Testis (tissue), 2 donors: ENCODE measurements at regions not wholly inside any gene's neighbourhood (a gene's known extent, or its start where the extent isn't known, plus 50 kb on each side); places are given as distances from the start of the nearest gene placed in this dataset.

Experiments used
- DNase-seq: peaks from one replicate; pipeline ENCODE4 v3.0.0-alpha.2; 2019
- H3K27ac ChIP-seq, 2 donors: fragments of 200-600 bp; sonication (generic); one replicate each; pipeline ENCODE4 v1.5.1; 2019
- H3K27me3 ChIP-seq: fragments of 200-600 bp; sonication (generic); one replicate; pipeline ENCODE4 v1.5.1; 2019
- H3K36me3 ChIP-seq: fragments of 200-600 bp; sonication (generic); one replicate; pipeline ENCODE4 v1.5.1; 2017; ENCODE audit warnings: low read depth; ENCODE audit errors: missing control alignments
- H3K4me1 ChIP-seq: fragments of 200-600 bp; sonication (generic); one replicate; pipeline ENCODE4 v1.5.1; 2019
- H3K4me3 ChIP-seq, 2 donors: fragments of 200-600 bp; sonication (generic); one replicate each; pipeline ENCODE4 v1.5.1; 2017 to 2019
- H3K9me3 ChIP-seq: fragments of 200-600 bp; sonication (generic); one replicate; pipeline ENCODE4 v1.5.1; 2017
- POLR2A ChIP-seq: fragments of 450-650 bp; IDR thresholded peaks from one replicate; pipeline ENCODE4 v1.6.1; 2017; ENCODE audit warnings: antibody characterized with exemption, mild to moderate bottlenecking, moderate library complexity
- WGBS, 2 donors: methylation state at CpG; one replicate each; pipeline ENCODE4 v1.1.5; 2018; 5-methylcytosine and 5-hydroxymethylcytosine counted together
- intact Hi-C: fragments of 100-400 bp; cut with DNase I; formaldehyde crosslinking; loops from one replicate; pipeline ENCODE4 v1.15.1; 2023; ENCODE audit warnings: low total_unique reads
- TF ChIP-seq, protein P1 (sequence below), 3 experiments: fragments of 450-650 bp in 2 of 3; fragments of 200-600 bp in 1 of 3; sonication (generic) in 1 of 3; IDR thresholded peaks; one replicate each; pipeline ENCODE4 v1.5.1; 2016 to 2019; ENCODE audit warnings: antibody characterized with exemption in 3 of 3, mild to moderate bottlenecking in 2 of 3, moderate library complexity in 1 of 3

DNA sequence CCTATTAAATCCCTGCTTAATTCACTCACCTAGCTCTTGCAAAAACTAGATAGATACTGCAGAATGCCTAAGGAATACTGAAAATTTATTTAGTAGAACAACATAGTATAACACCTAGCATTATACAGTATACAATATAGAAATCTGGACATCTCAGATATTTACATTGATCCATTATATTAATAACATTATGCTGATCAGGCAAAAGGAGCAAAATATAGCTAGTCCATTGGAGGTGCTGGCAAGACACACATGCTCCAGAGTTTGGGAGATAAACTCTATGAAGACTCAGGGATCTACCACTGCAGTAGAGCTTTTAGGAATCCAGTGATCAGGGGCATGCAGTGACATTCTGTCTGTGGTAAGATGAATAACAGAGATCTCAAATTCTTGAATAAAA lies 357.6 kb downstream of the TBC1D4 start:
- no peak overlapping the region for H3K27ac ChIP-seq
- TF ChIP-seq, protein P1, sequence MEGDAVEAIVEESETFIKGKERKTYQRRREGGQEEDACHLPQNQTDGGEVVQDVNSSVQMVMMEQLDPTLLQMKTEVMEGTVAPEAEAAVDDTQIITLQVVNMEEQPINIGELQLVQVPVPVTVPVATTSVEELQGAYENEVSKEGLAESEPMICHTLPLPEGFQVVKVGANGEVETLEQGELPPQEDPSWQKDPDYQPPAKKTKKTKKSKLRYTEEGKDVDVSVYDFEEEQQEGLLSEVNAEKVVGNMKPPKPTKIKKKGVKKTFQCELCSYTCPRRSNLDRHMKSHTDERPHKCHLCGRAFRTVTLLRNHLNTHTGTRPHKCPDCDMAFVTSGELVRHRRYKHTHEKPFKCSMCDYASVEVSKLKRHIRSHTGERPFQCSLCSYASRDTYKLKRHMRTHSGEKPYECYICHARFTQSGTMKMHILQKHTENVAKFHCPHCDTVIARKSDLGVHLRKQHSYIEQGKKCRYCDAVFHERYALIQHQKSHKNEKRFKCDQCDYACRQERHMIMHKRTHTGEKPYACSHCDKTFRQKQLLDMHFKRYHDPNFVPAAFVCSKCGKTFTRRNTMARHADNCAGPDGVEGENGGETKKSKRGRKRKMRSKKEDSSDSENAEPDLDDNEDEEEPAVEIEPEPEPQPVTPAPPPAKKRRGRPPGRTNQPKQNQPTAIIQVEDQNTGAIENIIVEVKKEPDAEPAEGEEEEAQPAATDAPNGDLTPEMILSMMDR (IDR thresholded peaks at IDR 0.05), result no peak
- no peak for TF ChIP-seq POLR2A
- H3K27me3 ChIP-seq, result no peaks in the 10 kb centered on the region
- intact Hi-C loops, result no loop called here
- no peaks in the 10 kb centered on the region for H3K4me1 ChIP-seq
- H3K9me3 ChIP-seq, result no peaks in the 10 kb centered on the region
- no peaks in the 10 kb centered on the region for H3K36me3 ChIP-seq
- DNase-seq, result no peak
- no peak overlapping the region for H3K4me3 ChIP-seq

DNA sequence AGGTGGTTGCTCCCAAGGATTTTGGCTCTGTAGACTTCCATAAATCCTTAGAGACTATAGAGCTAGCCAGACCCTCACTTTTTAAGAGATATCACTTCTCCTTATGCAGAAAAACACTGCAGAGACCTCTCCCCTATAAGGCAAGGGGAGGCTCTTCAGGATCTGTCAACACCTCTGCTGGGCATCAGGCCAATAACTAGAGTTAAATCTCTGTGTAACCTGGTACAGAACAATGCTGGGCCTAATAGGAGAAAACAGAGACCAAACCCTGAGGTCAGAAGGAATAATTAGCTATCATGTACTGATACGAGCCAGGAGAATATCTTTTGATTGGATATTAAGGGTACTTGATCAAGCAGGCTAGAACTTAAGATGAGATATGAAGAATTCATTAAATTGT lies 358.5 kb downstream of the TBC1D4 start:
- H3K27me3 ChIP-seq, result no peaks in the 10 kb centered on the region
- no peak overlapping the region for H3K4me3 ChIP-seq
- H3K9me3 ChIP-seq, result no peaks in the 10 kb centered on the region
- no peaks in the 10 kb centered on the region for H3K36me3 ChIP-seq
- intact Hi-C loops, result no loop called here
- no peaks in the 10 kb centered on the region for H3K4me1 ChIP-seq
- TF ChIP-seq, protein P1 (IDR thresholded peaks at IDR 0.05), result no peak
- no peak for TF ChIP-seq POLR2A
- DNase-seq, result no peak
- WGBS, 2 donors, result 89 to 94% methylated on average over 1 of the region's 1 CpG
- no peak overlapping the region for H3K27ac ChIP-seq

DNA sequence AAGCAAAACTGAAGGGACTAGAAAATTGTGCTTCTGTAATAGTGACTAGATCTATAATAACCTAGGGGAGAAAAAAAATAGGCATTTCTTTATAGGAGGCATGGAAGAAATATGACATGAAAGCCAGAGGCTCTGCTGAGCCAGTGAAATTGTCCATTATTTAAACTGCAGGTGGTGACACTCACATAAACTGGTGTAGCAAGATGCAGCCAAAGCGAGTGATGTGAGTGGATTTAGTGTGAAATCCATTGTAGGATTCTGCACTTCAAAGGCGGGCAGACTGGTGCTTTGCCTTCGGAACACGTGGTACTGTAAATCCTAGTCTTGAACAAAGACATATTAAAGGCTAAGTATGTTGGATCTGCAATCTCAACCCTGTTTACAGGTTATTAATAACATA lies 361.9 kb downstream of the TBC1D4 start:
- no peak overlapping the region for H3K4me3 ChIP-seq
- DNase-seq, result no peak
- no peaks in the 10 kb centered on the region for H3K36me3 ChIP-seq
- TF ChIP-seq, protein P1 (IDR thresholded peaks at IDR 0.05), result no peak
- H3K9me3 ChIP-seq, result no peaks in the 10 kb centered on the region
- no peaks in the 10 kb centered on the region for H3K27me3 ChIP-seq
- 84 to 86% methylated on average over 4 of the region's 4 CpGs for WGBS, 2 donors
- H3K27ac ChIP-seq, result no peak overlapping the region
- intact Hi-C loops, result no loop called here
- H3K4me1 ChIP-seq, result no peaks in the 10 kb centered on the region

DNA sequence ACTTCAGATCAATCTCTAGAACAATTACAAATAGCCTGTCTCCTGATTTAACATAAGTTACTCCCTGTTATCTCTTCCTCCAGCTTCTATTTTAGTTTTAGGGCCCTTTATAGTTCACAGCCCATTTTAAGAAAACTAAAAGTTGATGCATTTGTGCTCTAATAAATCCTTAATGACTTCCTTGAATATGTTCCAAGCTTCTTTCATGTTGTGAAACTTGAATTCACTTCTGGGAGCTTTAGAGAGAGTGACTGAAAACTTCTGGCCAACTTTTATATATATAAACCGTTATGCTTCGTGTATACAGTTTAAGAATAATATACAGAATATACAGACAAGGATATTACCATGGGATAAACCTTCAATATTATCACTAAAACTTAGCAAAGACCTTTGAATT lies 366.8 kb downstream of the TBC1D4 start:
- no peak overlapping the region for H3K4me3 ChIP-seq
- no peaks in the 10 kb centered on the region for H3K27me3 ChIP-seq
- WGBS, 2 donors, result 79 to 80% methylated on average over 2 of the region's 2 CpGs
- no peaks in the 10 kb centered on the region for H3K36me3 ChIP-seq
- no peak for TF ChIP-seq POLR2A
- TF ChIP-seq, protein P1 (IDR thresholded peaks at IDR 0.05), result no peak
- no peaks in the 10 kb centered on the region for H3K9me3 ChIP-seq
- H3K27ac ChIP-seq, result no peak overlapping the region
- DNase-seq, result no peak
- intact Hi-C loops, result no loop called here
- no peaks in the 10 kb centered on the region for H3K4me1 ChIP-seq

DNA sequence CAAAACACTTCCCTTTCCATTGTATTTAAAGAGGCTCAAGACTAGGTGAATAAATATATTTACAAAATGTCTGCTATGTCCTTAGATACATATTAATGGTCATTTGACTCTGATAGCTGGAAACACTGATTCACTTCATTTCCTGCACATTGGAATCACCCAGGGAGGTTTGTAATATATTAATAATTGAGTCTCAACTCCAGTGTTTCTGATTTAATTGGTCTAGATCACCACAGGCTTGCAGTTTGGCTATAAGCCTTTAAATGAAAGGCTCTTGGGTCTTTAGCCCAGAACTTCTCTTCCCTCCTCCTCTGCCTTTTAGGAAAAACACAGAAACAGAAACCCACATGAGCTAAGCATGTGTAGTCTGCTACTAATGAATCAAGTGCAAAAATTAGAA lies 378.0 kb downstream of the TBC1D4 start:
- no peak overlapping the region for H3K4me3 ChIP-seq
- H3K27ac ChIP-seq, result no peak overlapping the region
- H3K36me3 ChIP-seq, result no peaks in the 10 kb centered on the region
- intact Hi-C loops, result no loop called here
- DNase-seq, result no peak
- no peak for TF ChIP-seq POLR2A
- TF ChIP-seq, protein P1 (IDR thresholded peaks at IDR 0.05), result no peak
- H3K9me3 ChIP-seq, result no peaks in the 10 kb centered on the region
- H3K27me3 ChIP-seq, result no peaks in the 10 kb centered on the region
- no peaks in the 10 kb centered on the region for H3K4me1 ChIP-seq
